MCF 10A (cell line): ENCODE measurements at regions not wholly inside any gene's neighbourhood (a gene's known extent, or its start where the extent isn't known, plus 50 kb on each side); places are given as distances from the start of the nearest gene placed in this dataset.
"Not testable (repeated sequence)": the region's sequence is repeated elsewhere in the genome, so short reads cannot be mapped to it uniquely, and the experiment has no call there.

Experiments used
- BruUV-seq: library from RNA; stranded (reverse); fragments of 400-500 nt; replicated peaks from 2 replicates; lab custom pipeline; 2021; lab: Mats Ljungman, UMichigan
- CTCF ChIA-PET: fragments of 300-600 bp; sonication (Branson Sonifier 250); formaldehyde crosslinking; extraction: SDS; loops from one replicate; lab custom pipeline; 2021; ENCODE audit warnings: antibody characterized with exemption, inconsistent platforms; lab: Yijun Ruan, JAX
- POLR2A ChIA-PET: fragments of 300-600, 350-650 bp; sonication (Branson Sonifier 250); formaldehyde crosslinking; extraction: SDS; loops from one replicate; lab custom pipeline; 2020; ENCODE audit warnings: antibody characterized with exemption, inconsistent platforms; lab: Yijun Ruan, JAX
- DNase-seq: peaks from one replicate; pipeline ENCODE4 v3.0.0-alpha.2; 2018; ENCODE audit not compliant: unreplicated experiment
- H3K27ac Mint-ChIP-seq: one replicate; pipeline ENCODE4 v1.8.0; 2022; ENCODE audit warnings: mild to moderate bottlenecking, low read depth, mixed read lengths; ENCODE audit not compliant: unreplicated experiment
- H3K27me3 Mint-ChIP-seq: one replicate; pipeline ENCODE4 v1.8.0; 2022; ENCODE audit warnings: mixed read lengths; ENCODE audit not compliant: insufficient read depth, unreplicated experiment
- H3K36me3 Mint-ChIP-seq: one replicate; pipeline ENCODE4 v1.8.0; 2022; ENCODE audit warnings: mild to moderate bottlenecking, moderate library complexity, mixed read lengths; ENCODE audit not compliant: insufficient read depth, unreplicated experiment
- H3K4me1 Mint-ChIP-seq: one replicate; pipeline ENCODE4 v1.8.0; 2022; ENCODE audit warnings: mixed read lengths; ENCODE audit not compliant: insufficient read depth, unreplicated experiment
- H3K4me3 Mint-ChIP-seq: one replicate; pipeline ENCODE4 v1.8.0; 2022; ENCODE audit warnings: mild to moderate bottlenecking, moderate library complexity, mixed read lengths; ENCODE audit not compliant: unreplicated experiment
- H3K9me3 Mint-ChIP-seq: one replicate; pipeline ENCODE4 v1.8.0; 2022; ENCODE audit warnings: mixed read lengths; ENCODE audit not compliant: unreplicated experiment
- intact Hi-C: fragments of 100-400 bp; cut with micrococcal nuclease; formaldehyde crosslinking; loops from 2 replicates; pipeline ENCODE4 v1.14.1; 2022
- TF ChIP-seq, protein P1 (sequence below): fragments of 200-600 bp; IDR thresholded peaks from one replicate; pipeline ENCODE4 v1.8.0; 2022; ENCODE audit warnings: antibody characterized with exemption, mild to moderate bottlenecking; ENCODE audit not compliant: unreplicated experiment

DNA sequence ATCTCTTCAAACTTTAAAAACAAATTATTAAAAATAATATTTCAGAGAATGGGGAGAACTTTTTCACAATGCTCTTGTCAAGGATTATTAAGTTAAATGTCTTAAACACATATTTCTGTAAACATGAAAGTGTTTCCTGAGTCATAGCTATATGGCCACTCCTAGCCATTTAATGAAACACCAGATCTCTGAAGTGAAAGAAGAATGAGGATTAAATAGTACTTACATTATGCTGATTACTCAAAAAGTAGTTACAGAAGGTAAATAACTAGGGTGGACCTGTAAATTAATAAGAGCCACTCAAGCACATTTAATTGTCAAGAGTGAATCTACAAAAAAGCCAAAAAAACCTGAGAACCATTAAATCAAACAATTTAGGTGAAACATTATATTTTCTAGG, 57.6 kb upstream of the GALNT7 start:
- Mint-ChIP-seq H3K36me3 (no peaks in the 10 kb centered on the region), H3K27me3 (no peaks in the 10 kb centered on the region), H3K4me3 (no peak overlapping the region), H3K4me1 (no peaks in the 10 kb centered on the region), H3K27ac (no peak overlapping the region), H3K9me3 (no peaks in the 10 kb centered on the region)
- ChIA-PET CTCF (no interaction called here), POLR2A (interaction anchor here (1.1 to 1.4 kb wide), 2 partner anchors 20 to 223 kb away, joined by 3 to 6 read pairs; partner anchors contain the start of gene HMGB2)
- DNase-seq: no peak
- BruUV-seq: no TSS peak
- intact Hi-C loops: no loop called here
- TF ChIP-seq, protein P1, sequence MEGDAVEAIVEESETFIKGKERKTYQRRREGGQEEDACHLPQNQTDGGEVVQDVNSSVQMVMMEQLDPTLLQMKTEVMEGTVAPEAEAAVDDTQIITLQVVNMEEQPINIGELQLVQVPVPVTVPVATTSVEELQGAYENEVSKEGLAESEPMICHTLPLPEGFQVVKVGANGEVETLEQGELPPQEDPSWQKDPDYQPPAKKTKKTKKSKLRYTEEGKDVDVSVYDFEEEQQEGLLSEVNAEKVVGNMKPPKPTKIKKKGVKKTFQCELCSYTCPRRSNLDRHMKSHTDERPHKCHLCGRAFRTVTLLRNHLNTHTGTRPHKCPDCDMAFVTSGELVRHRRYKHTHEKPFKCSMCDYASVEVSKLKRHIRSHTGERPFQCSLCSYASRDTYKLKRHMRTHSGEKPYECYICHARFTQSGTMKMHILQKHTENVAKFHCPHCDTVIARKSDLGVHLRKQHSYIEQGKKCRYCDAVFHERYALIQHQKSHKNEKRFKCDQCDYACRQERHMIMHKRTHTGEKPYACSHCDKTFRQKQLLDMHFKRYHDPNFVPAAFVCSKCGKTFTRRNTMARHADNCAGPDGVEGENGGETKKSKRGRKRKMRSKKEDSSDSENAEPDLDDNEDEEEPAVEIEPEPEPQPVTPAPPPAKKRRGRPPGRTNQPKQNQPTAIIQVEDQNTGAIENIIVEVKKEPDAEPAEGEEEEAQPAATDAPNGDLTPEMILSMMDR: no peak

DNA sequence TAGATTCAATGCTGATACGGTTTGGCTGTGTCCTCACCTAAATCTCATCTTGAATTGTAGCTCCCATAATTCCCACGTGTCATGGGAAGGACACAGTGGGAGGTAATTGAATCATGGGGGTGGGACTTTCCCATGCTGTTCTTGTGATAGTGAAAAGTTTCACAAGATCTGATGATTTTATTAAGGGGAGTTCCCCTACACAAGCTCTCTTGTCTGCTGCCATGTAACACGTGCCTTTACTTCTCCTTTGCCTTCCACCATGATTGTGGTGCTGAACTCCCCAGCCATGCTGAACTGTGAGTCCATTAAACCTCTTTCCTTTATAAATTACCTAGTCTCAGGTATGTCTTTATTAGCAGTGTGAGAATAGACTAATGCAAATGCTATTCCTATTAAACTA, 51.2 kb upstream of the GALNT7 start:
- H3K36me3 Mint-ChIP-seq, DNase-seq, intact Hi-C loops, BruUV-seq, H3K27me3 Mint-ChIP-seq, H3K9me3 Mint-ChIP-seq, H3K27ac Mint-ChIP-seq, H3K4me3 Mint-ChIP-seq: not testable (repeated sequence)
- CTCF ChIA-PET: interaction anchor here (0.6 kb wide), 1 partner anchor 53 kb away, joined by 3 read pairs; no protein-coding TSS in a partner anchor
- POLR2A ChIA-PET: interaction anchor here (1.2 kb wide), 1 partner anchor 94 kb away, joined by 3 read pairs; no protein-coding TSS in a partner anchor
- H3K4me1 Mint-ChIP-seq: peaks cover 15% of the 10 kb centered on the region
